Loucy (cell line): ENCODE measurements at regions not wholly inside any gene's neighbourhood (a gene's known extent, or its start where the extent isn't known, plus 50 kb on each side); places are given as distances from the start of the nearest gene placed in this dataset.

Experiments
- EZH2phosphoT487 ChIP-seq: fragments of 200-600 bp; IDR thresholded peaks from 2 replicates; pipeline ENCODE4 v1.6.1; 2018; ENCODE audit warnings: antibody characterized with exemption, mild to moderate bottlenecking, moderate library complexity, borderline replicate concordance
- TF ChIP-seq, protein P1 (sequence below): fragments of 200-600 bp; sonication (generic); conservative IDR thresholded peaks from 2 replicates; pipeline ENCODE4 v1.5.1; 2014; ENCODE audit warnings: mild to moderate bottlenecking, antibody characterized with exemption, low read length

DNA sequence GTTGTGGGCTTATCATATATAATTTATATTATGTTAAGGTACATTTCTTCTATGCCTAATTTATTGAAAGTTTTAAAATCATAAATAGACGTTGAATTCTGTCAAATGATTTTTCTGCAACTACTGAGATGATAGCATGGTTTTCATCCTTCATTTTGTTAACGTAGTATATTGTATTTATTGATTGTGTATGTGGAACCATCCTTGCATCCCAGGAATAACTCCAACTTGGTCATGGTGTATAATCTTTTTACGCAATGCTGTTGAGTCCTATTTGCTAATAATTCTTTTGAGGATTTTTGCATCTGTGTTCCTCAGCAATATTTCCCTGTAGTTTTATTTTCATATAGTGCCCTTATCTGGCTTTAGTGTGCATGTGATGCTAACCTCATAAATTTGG lies 152.7 kb downstream of the ADCYAP1 start:
- TF ChIP-seq, protein P1, sequence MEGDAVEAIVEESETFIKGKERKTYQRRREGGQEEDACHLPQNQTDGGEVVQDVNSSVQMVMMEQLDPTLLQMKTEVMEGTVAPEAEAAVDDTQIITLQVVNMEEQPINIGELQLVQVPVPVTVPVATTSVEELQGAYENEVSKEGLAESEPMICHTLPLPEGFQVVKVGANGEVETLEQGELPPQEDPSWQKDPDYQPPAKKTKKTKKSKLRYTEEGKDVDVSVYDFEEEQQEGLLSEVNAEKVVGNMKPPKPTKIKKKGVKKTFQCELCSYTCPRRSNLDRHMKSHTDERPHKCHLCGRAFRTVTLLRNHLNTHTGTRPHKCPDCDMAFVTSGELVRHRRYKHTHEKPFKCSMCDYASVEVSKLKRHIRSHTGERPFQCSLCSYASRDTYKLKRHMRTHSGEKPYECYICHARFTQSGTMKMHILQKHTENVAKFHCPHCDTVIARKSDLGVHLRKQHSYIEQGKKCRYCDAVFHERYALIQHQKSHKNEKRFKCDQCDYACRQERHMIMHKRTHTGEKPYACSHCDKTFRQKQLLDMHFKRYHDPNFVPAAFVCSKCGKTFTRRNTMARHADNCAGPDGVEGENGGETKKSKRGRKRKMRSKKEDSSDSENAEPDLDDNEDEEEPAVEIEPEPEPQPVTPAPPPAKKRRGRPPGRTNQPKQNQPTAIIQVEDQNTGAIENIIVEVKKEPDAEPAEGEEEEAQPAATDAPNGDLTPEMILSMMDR = no peak
- TF ChIP-seq EZH2phosphoT487 = no peak
